H1 (cell line): ENCODE measurements at regions not wholly inside any gene's neighbourhood (a gene's known extent, or its start where the extent isn't known, plus 50 kb on each side); places are given as distances from the start of the nearest gene placed in this dataset.

Experiments used
- BACH1 ChIP-seq: IDR thresholded peaks from 2 replicates; pipeline ENCODE4 v1.6.1; 2012; ENCODE audit warnings: low read length, improper control_type of control experiment
- BCL11A ChIP-seq, 2 experiments: IDR thresholded peaks; one replicate each; pipeline ENCODE4 v1.6.1; 2011; ENCODE audit warnings: low read depth in 2 of 2, low read length in 2 of 2, mild to moderate bottlenecking in 2 of 2
- CEBPB ChIP-seq: IDR thresholded peaks from 2 replicates; pipeline ENCODE4 v1.6.1; 2012; ENCODE audit warnings: low read depth, low read length
- EGR1 ChIP-seq: IDR thresholded peaks from 2 replicates; pipeline ENCODE4 v1.6.1; 2011; ENCODE audit warnings: low read depth, low read length, borderline replicate concordance
- GTF2F1 ChIP-seq: IDR thresholded peaks from 2 replicates; pipeline ENCODE4 v1.6.1; 2012; ENCODE audit warnings: low read depth, low read length, improper control_type of control experiment, borderline replicate concordance
- HDAC6 ChIP-seq: IDR thresholded peaks from one replicate; pipeline ENCODE4 v1.7.1; 2012; ENCODE audit warnings: low read depth, mild to moderate bottlenecking, inconsistent platforms, low read length, moderate library complexity
- JUN ChIP-seq: IDR thresholded peaks from 2 replicates; pipeline ENCODE4 v1.6.1; 2011; ENCODE audit warnings: low read depth, mild to moderate bottlenecking, improper control_type of control experiment, low read length
- KDM1A ChIP-seq: fragments of 200-600, 300-600 bp; sonication (generic); IDR thresholded peaks from 2 replicates; pipeline ENCODE4 v1.7.1; 2016; ENCODE audit warnings: mild to moderate bottlenecking, low read length, borderline replicate concordance
- TF ChIP-seq, protein P1 (sequence below), 3 experiments: IDR thresholded peaks; 1 replicate in 2 of 3; 2 replicates in 1 of 3; pipeline versions ENCODE4 v1.5.1 to v1.6.1; 2011; ENCODE audit warnings: low read length in 3 of 3, mild to moderate bottlenecking in 3 of 3, inconsistent platforms in 2 of 3, low read depth in 1 of 3, moderate library complexity in 1 of 3; ENCODE audit not compliant: insufficient read depth in 1 of 3; ENCODE audit errors: control extremely low read depth in 1 of 3

DNA sequence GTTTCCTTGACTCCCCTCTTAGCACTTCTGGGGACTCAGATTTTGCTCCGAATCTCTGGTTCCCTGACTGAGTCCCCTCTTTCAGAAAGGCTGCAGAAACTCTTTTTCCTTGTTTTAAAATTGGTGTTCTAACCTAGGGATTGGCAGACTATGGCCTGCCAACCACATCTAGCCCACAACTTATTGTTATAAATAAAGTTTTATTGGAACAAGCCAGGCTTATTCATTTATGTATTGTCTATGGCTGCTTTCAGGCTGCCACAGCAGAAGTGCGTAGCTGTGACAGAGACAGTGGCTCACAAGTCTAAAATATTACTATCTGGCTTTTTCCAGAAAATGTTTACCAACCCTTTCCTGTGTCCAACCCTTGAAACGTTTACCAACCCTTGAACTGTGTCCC lies 81.7 kb downstream of the IER5 start:
- TF ChIP-seq, protein P1, sequence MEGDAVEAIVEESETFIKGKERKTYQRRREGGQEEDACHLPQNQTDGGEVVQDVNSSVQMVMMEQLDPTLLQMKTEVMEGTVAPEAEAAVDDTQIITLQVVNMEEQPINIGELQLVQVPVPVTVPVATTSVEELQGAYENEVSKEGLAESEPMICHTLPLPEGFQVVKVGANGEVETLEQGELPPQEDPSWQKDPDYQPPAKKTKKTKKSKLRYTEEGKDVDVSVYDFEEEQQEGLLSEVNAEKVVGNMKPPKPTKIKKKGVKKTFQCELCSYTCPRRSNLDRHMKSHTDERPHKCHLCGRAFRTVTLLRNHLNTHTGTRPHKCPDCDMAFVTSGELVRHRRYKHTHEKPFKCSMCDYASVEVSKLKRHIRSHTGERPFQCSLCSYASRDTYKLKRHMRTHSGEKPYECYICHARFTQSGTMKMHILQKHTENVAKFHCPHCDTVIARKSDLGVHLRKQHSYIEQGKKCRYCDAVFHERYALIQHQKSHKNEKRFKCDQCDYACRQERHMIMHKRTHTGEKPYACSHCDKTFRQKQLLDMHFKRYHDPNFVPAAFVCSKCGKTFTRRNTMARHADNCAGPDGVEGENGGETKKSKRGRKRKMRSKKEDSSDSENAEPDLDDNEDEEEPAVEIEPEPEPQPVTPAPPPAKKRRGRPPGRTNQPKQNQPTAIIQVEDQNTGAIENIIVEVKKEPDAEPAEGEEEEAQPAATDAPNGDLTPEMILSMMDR (IDR thresholded peaks at IDR 0.05; ENCODE audit: control extremely low read depth in 1 of 3, insufficient read depth in 1 of 3, low read depth in 1 of 3, low read length in 3 of 3), result no peak
- TF ChIP-seq BCL11A (IDR thresholded peaks at IDR 0.05; ENCODE audit: low read depth in 2 of 2, low read length in 2 of 2) (no peak), CEBPB (no peak), JUN (no peak), GTF2F1 (no peak), EGR1 (no peak), BACH1 (no peak), HDAC6 (no peak), KDM1A (no peak)
